H54 (cell line): ENCODE measurements at regions not wholly inside any gene's neighbourhood (a gene's known extent, or its start where the extent isn't known, plus 50 kb on each side); places are given as distances from the start of the nearest gene placed in this dataset.
"Not testable (repeated sequence)": the region's sequence is repeated elsewhere in the genome, so short reads cannot be mapped to it uniquely, and the experiment has no call there.

Experiments used
- DNase-seq: peaks from one replicate; pipeline ENCODE4 v3.0.0; 2011; ENCODE audit warnings: low spot score, mixed read lengths; ENCODE audit not compliant: insufficient read length
- FAIRE-seq: peaks from 3 replicates; lab custom pipeline; 2011; peaks lifted over from hg19 to GRCh38; lab: Jason Lieb, UNC
- POLR2A ChIP-seq: IDR thresholded peaks from 2 replicates; pipeline ENCODE4 v1.6.1; 2011; ENCODE audit warnings: low read depth, mild to moderate bottlenecking, low read length

- no peak for FAIRE-seq
- no peak for DNase-seq
- TF ChIP-seq POLR2A = no peak
Observed at GRCh38 chr13:37313372-37313771, 207.9 kb upstream of the CSNK1A1L start.

- no peak for TF ChIP-seq POLR2A
- FAIRE-seq (peak; percentile 76), DNase-seq (peak; percentile 13)
Observed at GRCh38 chr13:37306778-37307544, 201.5 kb upstream of the CSNK1A1L start.

- no peak for FAIRE-seq
- no peak for DNase-seq
- no peak for TF ChIP-seq POLR2A
Observed at GRCh38 chr13:37303606-37304005, 198.1 kb upstream of the CSNK1A1L start.

GRCh38 chr13:37302686-37303085 lies 197.2 kb upstream of the CSNK1A1L start:
- DNase-seq (no peak), FAIRE-seq (no peak)
- no peak for TF ChIP-seq POLR2A

GRCh38 chr13:37295573-37295972 lies 190.1 kb upstream of the CSNK1A1L start:
- DNase-seq = no peak
- FAIRE-seq = no peak
- no peak for TF ChIP-seq POLR2A

GRCh38 chr13:37295071-37295470 lies 189.6 kb upstream of the CSNK1A1L start:
- FAIRE-seq = no peak
- TF ChIP-seq POLR2A = no peak
- no peak for DNase-seq

GRCh38 chr13:37294472-37294871 lies 189.0 kb upstream of the CSNK1A1L start:
- FAIRE-seq (no peak), DNase-seq (no peak)
- no peak for TF ChIP-seq POLR2A

- no peak for TF ChIP-seq POLR2A
- DNase-seq (no peak), FAIRE-seq (no peak)
Observed at GRCh38 chr13:37293295-37293694, 187.8 kb upstream of the CSNK1A1L start.

- no peak for FAIRE-seq
- no peak for DNase-seq
- no peak for TF ChIP-seq POLR2A
Observed at GRCh38 chr13:37290716-37291505, 185.4 kb upstream of the CSNK1A1L start.

GRCh38 chr13:37289212-37289935 lies 183.9 kb upstream of the CSNK1A1L start:
- DNase-seq (no peak), FAIRE-seq (no peak)
- no peak for TF ChIP-seq POLR2A

- FAIRE-seq = no peak
- DNase-seq = no peak
- TF ChIP-seq POLR2A = no peak
Observed at GRCh38 chr13:37288057-37288720, 182.7 kb upstream of the CSNK1A1L start.

GRCh38 chr13:37280231-37280630 lies 174.8 kb upstream of the CSNK1A1L start:
- FAIRE-seq, DNase-seq: not testable (repeated sequence)

GRCh38 chr13:37277435-37278144 lies 172.1 kb upstream of the CSNK1A1L start:
- FAIRE-seq (no peak), DNase-seq (no peak)
- TF ChIP-seq POLR2A = no peak
